ENCODE measurements at regions not wholly inside any gene's neighbourhood (a gene's known extent, or its start where the extent isn't known, plus 50 kb on each side); places are given as distances from the start of the nearest gene placed in this dataset.

- TF ChIP-seq, protein P1, sequence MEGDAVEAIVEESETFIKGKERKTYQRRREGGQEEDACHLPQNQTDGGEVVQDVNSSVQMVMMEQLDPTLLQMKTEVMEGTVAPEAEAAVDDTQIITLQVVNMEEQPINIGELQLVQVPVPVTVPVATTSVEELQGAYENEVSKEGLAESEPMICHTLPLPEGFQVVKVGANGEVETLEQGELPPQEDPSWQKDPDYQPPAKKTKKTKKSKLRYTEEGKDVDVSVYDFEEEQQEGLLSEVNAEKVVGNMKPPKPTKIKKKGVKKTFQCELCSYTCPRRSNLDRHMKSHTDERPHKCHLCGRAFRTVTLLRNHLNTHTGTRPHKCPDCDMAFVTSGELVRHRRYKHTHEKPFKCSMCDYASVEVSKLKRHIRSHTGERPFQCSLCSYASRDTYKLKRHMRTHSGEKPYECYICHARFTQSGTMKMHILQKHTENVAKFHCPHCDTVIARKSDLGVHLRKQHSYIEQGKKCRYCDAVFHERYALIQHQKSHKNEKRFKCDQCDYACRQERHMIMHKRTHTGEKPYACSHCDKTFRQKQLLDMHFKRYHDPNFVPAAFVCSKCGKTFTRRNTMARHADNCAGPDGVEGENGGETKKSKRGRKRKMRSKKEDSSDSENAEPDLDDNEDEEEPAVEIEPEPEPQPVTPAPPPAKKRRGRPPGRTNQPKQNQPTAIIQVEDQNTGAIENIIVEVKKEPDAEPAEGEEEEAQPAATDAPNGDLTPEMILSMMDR (tag by site-specific recombination; IDR thresholded peaks at IDR 0.05), result no peak
- TF ChIP-seq PBX3 (CRISPR knock-in tag; IDR thresholded peaks at IDR 0.05) (no peak), ZNF311 (tag by site-specific recombination; IDR thresholded peaks at IDR 0.05; ENCODE audit: borderline replicate concordance) (no peak), ZNF274 (IDR thresholded peaks at IDR 0.05; ENCODE audit: low read length) (no peak), ZNF274 (tag by site-specific recombination; IDR thresholded peaks at IDR 0.05; ENCODE audit: borderline replicate concordance) (no peak), ZSCAN23 (tag by site-specific recombination; IDR thresholded peaks at IDR 0.05) (no peak), ZNF175 (tag by site-specific recombination; IDR thresholded peaks at IDR 0.05) (no peak), ZNF239 (tag by site-specific recombination; IDR thresholded peaks at IDR 0.05) (no peak), ZNF169 (tag by site-specific recombination; IDR thresholded peaks at IDR 0.05) (no peak), ELK4 (IDR thresholded peaks at IDR 0.05; ENCODE audit: borderline replicate concordance, low read depth, low read length) (no peak), ZNF677 (tag by site-specific recombination; IDR thresholded peaks at IDR 0.05) (no peak)
- TF ChIP-seq, protein P2, sequence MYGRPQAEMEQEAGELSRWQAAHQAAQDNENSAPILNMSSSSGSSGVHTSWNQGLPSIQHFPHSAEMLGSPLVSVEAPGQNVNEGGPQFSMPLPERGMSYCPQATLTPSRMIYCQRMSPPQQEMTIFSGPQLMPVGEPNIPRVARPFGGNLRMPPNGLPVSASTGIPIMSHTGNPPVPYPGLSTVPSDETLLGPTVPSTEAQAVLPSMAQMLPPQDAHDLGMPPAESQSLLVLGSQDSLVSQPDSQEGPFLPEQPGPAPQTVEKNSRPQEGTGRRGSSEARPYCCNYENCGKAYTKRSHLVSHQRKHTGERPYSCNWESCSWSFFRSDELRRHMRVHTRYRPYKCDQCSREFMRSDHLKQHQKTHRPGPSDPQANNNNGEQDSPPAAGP (tag by site-specific recombination; IDR thresholded peaks at IDR 0.05), result no peak
- TF ChIP-seq, protein P3, sequence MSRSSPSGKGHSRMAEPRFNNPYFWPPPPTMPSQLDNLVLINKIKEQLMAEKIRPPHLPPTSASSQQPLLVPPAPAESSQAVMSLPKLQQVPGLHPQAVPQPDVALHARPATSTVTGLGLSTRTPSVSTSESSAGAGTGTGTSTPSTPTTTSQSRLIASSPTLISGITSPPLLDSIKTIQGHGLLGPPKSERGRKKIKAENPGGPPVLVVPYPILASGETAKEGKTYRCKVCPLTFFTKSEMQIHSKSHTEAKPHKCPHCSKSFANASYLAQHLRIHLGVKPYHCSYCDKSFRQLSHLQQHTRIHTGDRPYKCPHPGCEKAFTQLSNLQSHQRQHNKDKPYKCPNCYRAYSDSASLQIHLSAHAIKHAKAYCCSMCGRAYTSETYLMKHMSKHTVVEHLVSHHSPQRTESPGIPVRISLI (tag by site-specific recombination; IDR thresholded peaks at IDR 0.05), result no peak
- TF ChIP-seq, protein P4, sequence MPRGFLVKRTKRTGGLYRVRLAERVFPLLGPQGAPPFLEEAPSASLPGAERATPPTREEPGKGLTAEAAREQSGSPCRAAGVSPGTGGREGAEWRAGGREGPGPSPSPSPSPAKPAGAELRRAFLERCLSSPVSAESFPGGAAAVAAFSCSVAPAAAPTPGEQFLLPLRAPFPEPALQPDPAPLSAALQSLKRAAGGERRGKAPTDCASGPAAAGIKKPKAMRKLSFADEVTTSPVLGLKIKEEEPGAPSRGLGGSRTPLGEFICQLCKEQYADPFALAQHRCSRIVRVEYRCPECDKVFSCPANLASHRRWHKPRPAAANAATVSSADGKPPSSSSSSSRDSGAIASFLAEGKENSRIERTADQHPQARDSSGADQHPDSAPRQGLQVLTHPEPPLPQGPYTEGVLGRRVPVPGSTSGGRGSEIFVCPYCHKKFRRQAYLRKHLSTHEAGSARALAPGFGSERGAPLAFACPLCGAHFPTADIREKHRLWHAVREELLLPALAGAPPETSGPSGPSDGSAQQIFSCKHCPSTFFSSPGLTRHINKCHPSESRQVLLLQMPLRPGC (tag by site-specific recombination; IDR thresholded peaks at IDR 0.05), result no peak
These were observed 292.8 kb upstream of the ADGRB3 start for GRCh38 chr6:68342286-68342685.

All from HEK293 (cell line).